Breast epithelium (tissue), 3 donors: ENCODE measurements at regions not wholly inside any gene's neighbourhood (a gene's known extent, or its start where the extent isn't known, plus 50 kb on each side); places are given as distances from the start of the nearest gene placed in this dataset.

Experiments
- POLR2A ChIP-seq: fragments of 450-650 bp; IDR thresholded peaks from one replicate; pipeline ENCODE4 v1.6.1; 2016; ENCODE audit warnings: antibody characterized with exemption, mild to moderate bottlenecking, moderate library complexity
- TF ChIP-seq, protein P1 (sequence below), 3 donors: fragments of 450-650 bp; IDR thresholded peaks; one replicate each; pipeline ENCODE4 v1.5.1; 2016 to 2017; ENCODE audit warnings: antibody characterized with exemption in 3 of 3, mild to moderate bottlenecking in 3 of 3, moderate library complexity in 3 of 3

DNA sequence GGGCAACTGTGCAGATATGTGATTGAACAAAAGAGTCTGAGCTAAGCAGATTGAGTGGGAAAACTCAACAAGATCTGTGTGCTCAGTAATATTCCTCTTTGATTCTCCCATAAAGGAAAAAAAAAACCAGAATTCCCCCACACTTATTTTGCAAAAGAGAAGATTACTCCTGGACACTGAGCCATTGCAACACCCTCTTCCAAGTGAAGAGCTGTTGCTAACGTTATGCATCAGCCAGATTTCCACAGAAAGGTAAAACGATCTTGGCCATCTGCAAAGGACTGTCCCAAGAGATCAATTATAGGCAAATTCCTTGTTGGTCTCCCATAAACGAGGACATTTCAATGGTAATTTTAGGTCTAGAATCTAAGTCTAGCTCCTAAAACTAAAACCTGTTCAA is 587.7 kb downstream of the C12orf50 start:
- TF ChIP-seq, protein P1, sequence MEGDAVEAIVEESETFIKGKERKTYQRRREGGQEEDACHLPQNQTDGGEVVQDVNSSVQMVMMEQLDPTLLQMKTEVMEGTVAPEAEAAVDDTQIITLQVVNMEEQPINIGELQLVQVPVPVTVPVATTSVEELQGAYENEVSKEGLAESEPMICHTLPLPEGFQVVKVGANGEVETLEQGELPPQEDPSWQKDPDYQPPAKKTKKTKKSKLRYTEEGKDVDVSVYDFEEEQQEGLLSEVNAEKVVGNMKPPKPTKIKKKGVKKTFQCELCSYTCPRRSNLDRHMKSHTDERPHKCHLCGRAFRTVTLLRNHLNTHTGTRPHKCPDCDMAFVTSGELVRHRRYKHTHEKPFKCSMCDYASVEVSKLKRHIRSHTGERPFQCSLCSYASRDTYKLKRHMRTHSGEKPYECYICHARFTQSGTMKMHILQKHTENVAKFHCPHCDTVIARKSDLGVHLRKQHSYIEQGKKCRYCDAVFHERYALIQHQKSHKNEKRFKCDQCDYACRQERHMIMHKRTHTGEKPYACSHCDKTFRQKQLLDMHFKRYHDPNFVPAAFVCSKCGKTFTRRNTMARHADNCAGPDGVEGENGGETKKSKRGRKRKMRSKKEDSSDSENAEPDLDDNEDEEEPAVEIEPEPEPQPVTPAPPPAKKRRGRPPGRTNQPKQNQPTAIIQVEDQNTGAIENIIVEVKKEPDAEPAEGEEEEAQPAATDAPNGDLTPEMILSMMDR (IDR thresholded peaks at IDR 0.05): no peak
- TF ChIP-seq POLR2A: no peak
